ENCODE measurements at regions not wholly inside any gene's neighbourhood (a gene's known extent, or its start where the extent isn't known, plus 50 kb on each side); places are given as distances from the start of the nearest gene placed in this dataset.

DNA sequence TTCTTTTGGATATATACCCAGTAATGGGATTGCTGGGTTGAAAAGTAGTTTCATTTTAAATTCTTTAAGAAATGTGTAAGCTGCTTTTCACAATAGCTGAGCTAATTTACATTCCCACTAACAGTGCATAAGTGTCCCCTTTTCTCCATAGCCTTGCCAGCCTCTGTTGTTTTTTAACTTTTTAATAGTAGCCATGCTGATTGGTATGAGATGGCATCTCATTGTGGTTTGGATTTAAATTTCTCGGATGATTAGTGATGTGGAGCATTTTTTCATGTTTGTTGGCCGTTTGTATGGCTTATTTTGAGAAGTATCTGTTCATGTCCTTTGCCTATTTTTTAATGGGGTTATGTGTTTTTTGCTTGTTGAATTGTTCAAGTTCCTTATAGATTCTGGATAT, 444.3 kb upstream of the ATP11B start:
- peaks cover 8% of the 10 kb centered on the region; the same call in 1 of the 2 replicates for H3K79me2 ChIP-seq (ENCODE audit: insufficient read depth, low read depth, low read length)
- POLR2A ChIA-PET = interaction anchor here (0.6 to 4.4 kb wide), 15 partner anchors 10 to 318 kb away, joined by 3 to 32 read pairs (median 4); no protein-coding TSS in a partner anchor

GRCh38 chr3:182349951-182350517, 443.3 kb upstream of the ATP11B start:
- intact Hi-C loops (cut with micrococcal nuclease; ENCODE audit: unreplicated experiment) = loop anchor here (1.0 to 5.0 kb wide), 2 partner anchors 42 to 64 kb away; no protein-coding TSS in a partner anchor
- peak overlapping the region; percentile 47 for H3K4me3 ChIP-seq (ENCODE audit: low read depth, low read length, poor library complexity, severe bottlenecking)
- peaks cover 66% of the 10 kb centered on the region for H3K4me1 ChIP-seq (ENCODE audit: insufficient read depth, low read length, poor library complexity, severe bottlenecking)
- peak overlapping the region; percentile 94 for H3K27ac ChIP-seq (ENCODE audit: low read depth, low read length, poor library complexity, severe bottlenecking)
- BruUV-seq (replicated peaks) = no TSS peak
- peak overlapping the region; percentile 74; the same call in 1 of the 2 replicates for H2AFZ ChIP-seq (ENCODE audit: low read length)
- TF ChIP-seq CTCF (conservative IDR thresholded peaks at IDR 0.05; ENCODE audit: low read length) (no peak), EZH2phosphoT487 (IDR thresholded peaks at IDR 0.05; ENCODE audit: borderline replicate concordance, low read depth, low read length) (no peak)
- peak; percentile 65 for DNase-seq (ENCODE audit: low spot score)
- peaks cover 8% of the 10 kb centered on the region; the same call in 1 of the 2 replicates for H3K79me2 ChIP-seq (ENCODE audit: insufficient read depth, low read depth, low read length)
- no peaks in the 10 kb centered on the region for H3K9me2 ChIP-seq (ENCODE audit: insufficient read depth, low read length)
- peak overlapping the region; percentile 73 for H3K4me2 ChIP-seq (ENCODE audit: low read length)
- ChIA-PET POLR2A (interaction anchor here (0.5 to 4.4 kb wide), 10 partner anchors 12 to 1405 kb away, joined by 3 to 32 read pairs (median 5); no protein-coding TSS in a partner anchor), CTCF (ENCODE audit: unreplicated experiment) (no interaction called here)
- peaks cover 20% of the 10 kb centered on the region for H3K36me3 ChIP-seq (ENCODE audit: insufficient read depth, low read length)
- H4K20me1 ChIP-seq (ENCODE audit: insufficient read depth, low read length) = no peaks in the 10 kb centered on the region
- peaks cover 7% of the 10 kb centered on the region; the same call in 1 of the 2 replicates for H3K9me3 ChIP-seq (ENCODE audit: low read length)

More for the DNA sequence above, 444.3 kb upstream of the ATP11B start:
- TF ChIP-seq CTCF (conservative IDR thresholded peaks at IDR 0.05; ENCODE audit: low read length) = no peak
- TF ChIP-seq EZH2phosphoT487 (IDR thresholded peaks at IDR 0.05; ENCODE audit: borderline replicate concordance, low read depth, low read length) = no peak
- Histone ChIP-seq H3K4me1 (ENCODE audit: insufficient read depth, low read length, poor library complexity, severe bottlenecking) (peaks cover 66% of the 10 kb centered on the region), H3K9me2 (ENCODE audit: insufficient read depth, low read length) (no peaks in the 10 kb centered on the region), H2AFZ (ENCODE audit: low read length) (peak overlapping the region; percentile 74; the same call in 1 of the 2 replicates), H3K27ac (ENCODE audit: low read depth, low read length, poor library complexity, severe bottlenecking) (peak overlapping the region; percentile 94), H4K20me1 (ENCODE audit: insufficient read depth, low read length) (no peaks in the 10 kb centered on the region), H3K4me2 (ENCODE audit: low read length) (peak overlapping the region; percentile 73), H3K36me3 (ENCODE audit: insufficient read depth, low read length) (peaks cover 27% of the 10 kb centered on the region), H3K9me3 (ENCODE audit: low read length) (peaks cover 12% of the 10 kb centered on the region; the same call in 1 of the 2 replicates), H3K4me3 (ENCODE audit: low read depth, low read length, poor library complexity, severe bottlenecking) (peak overlapping the region; percentile 47)
- intact Hi-C loops (cut with micrococcal nuclease; ENCODE audit: unreplicated experiment) = loop anchor here (1.0 to 5.0 kb wide), 2 partner anchors 43 to 65 kb away; no protein-coding TSS in a partner anchor
- CTCF ChIA-PET (ENCODE audit: unreplicated experiment) = no interaction called here
- peak; percentile 70 for DNase-seq (ENCODE audit: low spot score)
- BruUV-seq (replicated peaks) = no TSS peak

- CTCF ChIA-PET (ENCODE audit: unreplicated experiment) = no interaction called here
- TF ChIP-seq CTCF (conservative IDR thresholded peaks at IDR 0.05; ENCODE audit: low read length) = no peak
- TF ChIP-seq EZH2phosphoT487 (IDR thresholded peaks at IDR 0.05; ENCODE audit: borderline replicate concordance, low read depth, low read length) = no peak
- H3K4me2 ChIP-seq (ENCODE audit: low read length) = no peak overlapping the region
- no peak overlapping the region for H3K27ac ChIP-seq (ENCODE audit: low read depth, low read length, poor library complexity, severe bottlenecking)
- no peaks in the 10 kb centered on the region for H3K79me2 ChIP-seq (ENCODE audit: insufficient read depth, low read depth, low read length)
- no peaks in the 10 kb centered on the region for H4K20me1 ChIP-seq (ENCODE audit: insufficient read depth, low read length)
- peaks cover 26% of the 10 kb centered on the region for H3K4me1 ChIP-seq (ENCODE audit: insufficient read depth, low read length, poor library complexity, severe bottlenecking)
- intact Hi-C loops (cut with micrococcal nuclease; ENCODE audit: unreplicated experiment) = no loop called here
- POLR2A ChIA-PET = interaction anchor here (1.3 to 2.0 kb wide), 4 partner anchors 9 to 32 kb away, joined by 3 to 7 read pairs (median 4); no protein-coding TSS in a partner anchor
- H3K4me3 ChIP-seq (ENCODE audit: low read depth, low read length, poor library complexity, severe bottlenecking) = no peak overlapping the region
- no TSS peak for BruUV-seq (replicated peaks)
- H3K9me3 ChIP-seq (ENCODE audit: low read length) = no peaks in the 10 kb centered on the region
- H2AFZ ChIP-seq (ENCODE audit: low read length) = peak overlapping the region; percentile 38; the same call in 1 of the 2 replicates
- no peak for DNase-seq (ENCODE audit: low spot score)
- no peaks in the 10 kb centered on the region for H3K9me2 ChIP-seq (ENCODE audit: insufficient read depth, low read length)
- peaks cover 8% of the 10 kb centered on the region; the same call in 1 of the 2 replicates for H3K36me3 ChIP-seq (ENCODE audit: insufficient read depth, low read length)
These were observed 435.4 kb upstream of the ATP11B start for GRCh38 chr3:182357928-182358327.
